ENCODE measurements at regions not wholly inside any gene's neighbourhood (a gene's known extent, or its start where the extent isn't known, plus 50 kb on each side); places are given as distances from the start of the nearest gene placed in this dataset.

DNA sequence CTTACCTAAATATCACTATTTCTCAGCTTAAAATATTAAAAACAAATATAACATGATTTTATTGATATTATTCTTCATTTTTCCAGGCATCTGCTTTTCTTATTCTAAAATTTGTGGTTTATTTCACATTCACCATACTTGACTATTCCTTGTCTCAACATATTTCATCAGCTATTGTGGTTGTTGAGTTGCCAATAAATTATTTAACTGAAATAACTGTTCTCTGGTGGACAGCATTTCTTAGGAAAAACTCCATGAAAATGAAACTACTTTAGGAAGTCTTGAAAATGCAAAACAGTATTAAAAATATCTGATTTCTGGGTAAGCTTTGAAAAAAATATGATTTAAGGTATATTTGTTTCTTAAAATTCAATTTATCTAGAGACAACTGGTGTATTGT is 122.9 kb upstream of the SEMA3A start:
- in situ Hi-C loops (cut with MboI; ENCODE audit: low pct_unique_long_range_greater_than_20kb, low sequenced_read_pairs, unreplicated experiment) = no loop called here
- TF ChIP-seq, protein P1, sequence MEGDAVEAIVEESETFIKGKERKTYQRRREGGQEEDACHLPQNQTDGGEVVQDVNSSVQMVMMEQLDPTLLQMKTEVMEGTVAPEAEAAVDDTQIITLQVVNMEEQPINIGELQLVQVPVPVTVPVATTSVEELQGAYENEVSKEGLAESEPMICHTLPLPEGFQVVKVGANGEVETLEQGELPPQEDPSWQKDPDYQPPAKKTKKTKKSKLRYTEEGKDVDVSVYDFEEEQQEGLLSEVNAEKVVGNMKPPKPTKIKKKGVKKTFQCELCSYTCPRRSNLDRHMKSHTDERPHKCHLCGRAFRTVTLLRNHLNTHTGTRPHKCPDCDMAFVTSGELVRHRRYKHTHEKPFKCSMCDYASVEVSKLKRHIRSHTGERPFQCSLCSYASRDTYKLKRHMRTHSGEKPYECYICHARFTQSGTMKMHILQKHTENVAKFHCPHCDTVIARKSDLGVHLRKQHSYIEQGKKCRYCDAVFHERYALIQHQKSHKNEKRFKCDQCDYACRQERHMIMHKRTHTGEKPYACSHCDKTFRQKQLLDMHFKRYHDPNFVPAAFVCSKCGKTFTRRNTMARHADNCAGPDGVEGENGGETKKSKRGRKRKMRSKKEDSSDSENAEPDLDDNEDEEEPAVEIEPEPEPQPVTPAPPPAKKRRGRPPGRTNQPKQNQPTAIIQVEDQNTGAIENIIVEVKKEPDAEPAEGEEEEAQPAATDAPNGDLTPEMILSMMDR (IDR thresholded peaks at IDR 0.05; ENCODE audit: extremely low read depth, insufficient read depth, missing control alignments) = no peak
- no peak for DNase-seq (ENCODE audit: low spot score)

DNA sequence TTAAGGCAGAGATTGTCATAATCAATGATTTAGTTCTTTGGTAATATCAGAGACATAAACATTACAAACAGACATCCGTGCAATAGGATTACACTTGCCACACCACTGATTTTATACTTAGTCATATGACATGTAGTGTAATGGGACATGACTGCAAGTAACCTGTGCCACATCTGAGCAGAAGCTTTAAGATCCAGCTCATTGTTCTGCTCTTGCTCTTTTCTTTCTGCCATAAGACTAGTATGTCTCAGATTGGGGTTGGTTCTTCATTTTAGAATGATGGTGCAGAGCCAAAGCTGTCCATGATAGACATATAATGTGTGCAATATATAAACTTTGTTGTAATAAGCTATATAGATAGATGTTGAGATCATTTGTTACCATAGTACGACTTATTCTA is 119.7 kb upstream of the SEMA3A start:
- TF ChIP-seq, protein P1 (IDR thresholded peaks at IDR 0.05; ENCODE audit: extremely low read depth, insufficient read depth, missing control alignments) = no peak
- no peak for DNase-seq (ENCODE audit: low spot score)
- in situ Hi-C loops (cut with MboI; ENCODE audit: low pct_unique_long_range_greater_than_20kb, low sequenced_read_pairs, unreplicated experiment) = no loop called here

DNA sequence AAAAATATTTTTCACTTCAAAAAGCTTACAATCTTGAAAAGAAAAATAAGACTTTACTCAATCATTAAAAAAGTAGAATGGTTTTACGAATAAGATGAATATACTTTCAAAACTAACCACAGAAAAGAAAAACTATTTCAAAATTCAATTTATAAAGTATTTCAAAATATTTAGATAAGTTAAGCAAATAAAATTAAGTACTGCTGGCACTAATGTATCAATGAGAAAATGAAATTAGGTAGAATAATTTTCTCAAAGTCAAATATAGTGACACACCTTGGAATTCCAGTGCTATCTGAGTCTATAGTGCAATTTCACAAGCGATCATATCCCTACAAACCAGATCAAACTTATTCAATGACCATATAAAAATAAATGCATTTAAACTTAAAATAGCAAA is 109.8 kb upstream of the SEMA3A start:
- no peak for DNase-seq (ENCODE audit: low spot score)
- TF ChIP-seq, protein P1 (IDR thresholded peaks at IDR 0.05; ENCODE audit: extremely low read depth, insufficient read depth, missing control alignments) = no peak
- in situ Hi-C loops (cut with MboI; ENCODE audit: low pct_unique_long_range_greater_than_20kb, low sequenced_read_pairs, unreplicated experiment) = no loop called here

DNA sequence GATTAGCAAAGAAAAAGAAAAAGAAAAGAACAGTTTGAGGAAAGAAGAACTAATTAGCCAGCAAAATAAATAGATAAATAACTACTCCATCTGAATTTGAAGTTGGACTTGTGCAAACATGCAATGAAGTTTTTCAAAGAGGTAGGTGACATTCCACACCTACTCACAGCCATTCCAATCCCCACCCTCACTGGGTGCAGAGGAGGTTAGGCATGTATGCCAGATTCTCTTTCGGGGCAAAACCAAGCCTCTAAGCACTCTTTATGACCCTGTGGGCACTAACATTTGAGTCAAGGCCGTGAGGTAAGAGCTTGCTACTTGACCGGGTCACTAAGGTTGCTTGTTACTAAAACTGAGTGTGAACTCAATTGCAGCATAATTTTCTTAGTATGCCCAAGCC is 108.4 kb upstream of the SEMA3A start:
- TF ChIP-seq, protein P1 (IDR thresholded peaks at IDR 0.05; ENCODE audit: extremely low read depth, insufficient read depth, missing control alignments) = no peak
- no peak for DNase-seq (ENCODE audit: low spot score)
- in situ Hi-C loops (cut with MboI; ENCODE audit: low pct_unique_long_range_greater_than_20kb, low sequenced_read_pairs, unreplicated experiment) = no loop called here

DNA sequence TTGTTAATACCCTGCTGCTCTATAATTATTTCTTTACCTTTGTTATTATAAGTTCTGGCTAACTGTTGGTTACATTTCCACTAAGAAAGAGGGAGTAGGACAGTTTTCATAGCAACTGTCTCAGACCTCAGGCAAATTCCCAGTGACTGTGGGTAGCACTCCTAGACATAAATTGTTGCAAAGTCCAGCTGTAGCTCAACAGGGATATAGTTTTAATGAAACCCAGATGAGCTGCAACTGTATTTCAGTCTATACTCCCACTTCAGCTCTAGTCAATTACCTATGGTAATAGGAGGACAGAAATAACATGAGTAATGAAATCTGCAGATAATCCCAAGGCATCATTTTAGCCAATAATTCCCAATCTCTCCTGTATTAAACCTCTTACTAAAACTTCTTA is 103.0 kb upstream of the SEMA3A start:
- in situ Hi-C loops (cut with MboI; ENCODE audit: low pct_unique_long_range_greater_than_20kb, low sequenced_read_pairs, unreplicated experiment) = no loop called here
- DNase-seq (ENCODE audit: low spot score) = no peak
- TF ChIP-seq, protein P1 (IDR thresholded peaks at IDR 0.05; ENCODE audit: extremely low read depth, insufficient read depth, missing control alignments) = no peak

DNA sequence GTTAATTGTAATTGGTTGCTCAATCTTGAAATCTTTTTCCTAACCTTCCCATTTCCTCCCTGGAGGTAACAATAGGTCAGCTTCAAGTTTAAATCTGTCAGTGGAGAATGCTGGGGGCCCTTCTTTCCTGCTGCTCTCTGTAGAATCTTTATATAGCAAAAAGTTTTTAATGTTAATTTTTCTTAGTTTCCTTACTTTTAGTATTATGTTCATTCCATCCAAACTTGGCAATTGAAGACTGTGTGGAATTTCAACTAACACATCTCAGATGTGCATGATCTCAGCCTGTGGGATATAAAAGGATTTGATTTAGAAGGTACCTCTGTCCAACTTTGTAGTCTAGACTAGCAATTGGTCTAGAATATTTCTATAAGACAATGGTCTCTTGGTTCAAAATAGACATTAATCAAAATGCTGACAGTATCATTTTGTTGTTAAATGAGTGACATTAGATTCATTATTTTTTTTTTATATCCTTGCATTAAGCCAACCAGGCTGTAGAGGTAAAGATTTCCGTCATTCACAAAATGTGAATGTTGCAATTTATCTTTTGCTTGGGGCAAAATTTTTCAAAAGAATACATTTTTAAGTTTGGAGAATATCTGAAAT is 100.4 kb upstream of the SEMA3A start:
- TF ChIP-seq, protein P1 (IDR thresholded peaks at IDR 0.05; ENCODE audit: extremely low read depth, insufficient read depth, missing control alignments) = no peak
- DNase-seq (ENCODE audit: low spot score) = no peak
- in situ Hi-C loops (cut with MboI; ENCODE audit: low pct_unique_long_range_greater_than_20kb, low sequenced_read_pairs, unreplicated experiment) = no loop called here

DNA sequence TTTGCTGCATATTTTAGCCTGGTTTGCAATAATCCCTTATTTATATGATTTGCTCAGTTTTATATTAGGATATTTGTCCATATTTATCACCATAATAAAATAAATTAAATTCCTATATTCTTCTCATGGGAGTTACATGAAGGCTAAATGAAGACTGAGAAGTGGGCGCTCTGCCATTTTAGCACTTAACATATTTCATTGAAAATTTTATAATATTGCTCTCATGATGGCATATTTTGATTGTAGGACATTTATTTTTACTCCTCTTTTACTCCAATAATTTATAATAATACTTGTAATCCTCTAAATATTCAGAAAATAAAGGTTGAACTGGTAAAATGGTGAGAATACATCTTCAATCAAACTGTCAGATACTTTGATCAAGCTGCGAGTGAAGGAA is 99.8 kb upstream of the SEMA3A start:
- in situ Hi-C loops (cut with MboI; ENCODE audit: low pct_unique_long_range_greater_than_20kb, low sequenced_read_pairs, unreplicated experiment) = no loop called here
- no peak for DNase-seq (ENCODE audit: low spot score)
- TF ChIP-seq, protein P1 (IDR thresholded peaks at IDR 0.05; ENCODE audit: extremely low read depth, insufficient read depth, missing control alignments) = no peak

Data from GM13977 (cell line).